ENCODE measurements at regions not wholly inside any gene's neighbourhood (a gene's known extent, or its start where the extent isn't known, plus 50 kb on each side); places are given as distances from the start of the nearest gene placed in this dataset.

DNA sequence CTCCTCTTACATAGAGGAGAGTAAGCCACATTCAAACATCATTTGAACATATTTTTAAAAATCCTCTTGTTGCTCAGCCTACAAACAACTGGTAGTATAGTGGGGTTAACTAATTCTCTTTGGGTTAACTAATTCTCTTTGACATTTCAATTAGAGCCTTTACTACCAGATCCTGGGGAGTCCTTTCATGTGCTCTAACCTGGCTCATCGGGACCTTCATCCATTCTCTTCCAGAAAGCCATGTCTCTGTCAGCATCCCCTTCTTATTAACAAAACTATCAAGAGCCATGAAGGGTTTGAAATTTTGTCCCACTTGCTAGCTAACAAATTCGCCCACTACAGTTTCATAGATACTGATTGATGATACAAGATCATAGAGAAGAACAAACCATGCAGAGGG, 349.8 kb upstream of the PABPC4L start:
- no peaks in the 10 kb centered on the region; the same call in none of the 2 replicates for H3K27me3 Mint-ChIP-seq (ENCODE audit: insufficient read depth)
- peaks cover 38% of the 10 kb centered on the region for H3K9me3 Mint-ChIP-seq
- DNase-seq = no peak
- H3K4me3 Mint-ChIP-seq = no peak overlapping the region
- peaks cover 17% of the 10 kb centered on the region; the same call in 1 of the 2 replicates for H3K4me1 Mint-ChIP-seq (ENCODE audit: low read depth)
- no peak overlapping the region for H3K27ac Mint-ChIP-seq
- peaks cover 35% of the 10 kb centered on the region for H3K36me3 Mint-ChIP-seq (ENCODE audit: low read depth)
- TF ChIP-seq, protein P1, sequence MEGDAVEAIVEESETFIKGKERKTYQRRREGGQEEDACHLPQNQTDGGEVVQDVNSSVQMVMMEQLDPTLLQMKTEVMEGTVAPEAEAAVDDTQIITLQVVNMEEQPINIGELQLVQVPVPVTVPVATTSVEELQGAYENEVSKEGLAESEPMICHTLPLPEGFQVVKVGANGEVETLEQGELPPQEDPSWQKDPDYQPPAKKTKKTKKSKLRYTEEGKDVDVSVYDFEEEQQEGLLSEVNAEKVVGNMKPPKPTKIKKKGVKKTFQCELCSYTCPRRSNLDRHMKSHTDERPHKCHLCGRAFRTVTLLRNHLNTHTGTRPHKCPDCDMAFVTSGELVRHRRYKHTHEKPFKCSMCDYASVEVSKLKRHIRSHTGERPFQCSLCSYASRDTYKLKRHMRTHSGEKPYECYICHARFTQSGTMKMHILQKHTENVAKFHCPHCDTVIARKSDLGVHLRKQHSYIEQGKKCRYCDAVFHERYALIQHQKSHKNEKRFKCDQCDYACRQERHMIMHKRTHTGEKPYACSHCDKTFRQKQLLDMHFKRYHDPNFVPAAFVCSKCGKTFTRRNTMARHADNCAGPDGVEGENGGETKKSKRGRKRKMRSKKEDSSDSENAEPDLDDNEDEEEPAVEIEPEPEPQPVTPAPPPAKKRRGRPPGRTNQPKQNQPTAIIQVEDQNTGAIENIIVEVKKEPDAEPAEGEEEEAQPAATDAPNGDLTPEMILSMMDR (IDR thresholded peaks at IDR 0.05) = no peak

DNA sequence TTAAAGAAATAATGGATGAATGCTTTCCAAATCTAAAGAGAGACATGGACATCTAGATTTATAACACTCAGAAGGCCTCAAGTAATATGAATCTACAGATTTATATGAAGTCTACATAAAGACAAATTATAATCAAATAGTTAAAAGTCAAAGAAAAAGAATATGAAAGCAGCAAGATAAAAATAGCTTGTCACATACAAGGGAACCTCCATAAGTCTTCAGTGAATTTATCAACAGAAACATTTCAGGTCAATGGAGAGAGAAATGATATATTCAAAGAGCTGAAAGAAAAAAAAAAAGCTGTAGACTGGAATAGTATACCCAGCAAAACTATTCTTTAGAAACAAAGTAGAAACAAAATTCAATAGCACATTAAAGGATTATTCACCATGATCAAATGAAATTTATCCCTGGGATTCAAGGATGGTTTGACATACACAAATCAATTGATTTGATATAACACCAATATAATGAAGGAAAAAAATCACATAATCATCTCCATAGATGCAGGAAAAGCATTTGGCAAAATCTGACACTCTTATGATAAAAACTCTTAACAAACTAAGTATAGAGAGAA, 346.6 kb upstream of the PABPC4L start:
- Mint-ChIP-seq H3K27me3 (ENCODE audit: insufficient read depth) (no peaks in the 10 kb centered on the region; the same call in none of the 2 replicates), H3K36me3 (ENCODE audit: low read depth) (peaks cover 38% of the 10 kb centered on the region), H3K4me3 (no peak overlapping the region), H3K9me3 (peaks cover 41% of the 10 kb centered on the region), H3K27ac (no peak overlapping the region), H3K4me1 (ENCODE audit: low read depth) (peaks cover 6% of the 10 kb centered on the region; the same call in 1 of the 2 replicates)
- TF ChIP-seq, protein P1 (IDR thresholded peaks at IDR 0.05) = no peak
- no peak for DNase-seq

DNA sequence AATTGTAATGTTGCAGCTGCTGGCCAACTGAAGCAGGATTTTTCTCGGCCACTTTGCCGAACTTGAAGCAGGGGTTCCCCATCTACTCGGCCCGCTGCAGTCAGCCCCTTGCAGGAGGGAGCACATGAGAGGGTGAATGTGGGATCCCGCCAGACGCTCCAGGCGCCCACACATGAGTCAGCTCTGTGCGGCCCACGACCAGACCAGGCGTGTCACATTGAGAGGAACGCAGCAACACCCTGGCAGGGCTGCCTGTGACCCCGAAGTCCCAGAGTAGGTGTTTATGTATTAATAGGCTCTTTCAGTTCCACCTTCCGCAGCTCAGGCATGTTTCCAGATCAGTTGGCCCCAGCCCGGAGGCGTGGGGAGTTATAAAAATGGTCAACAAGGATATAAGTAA, 344.7 kb upstream of the PABPC4L start:
- H3K4me3 Mint-ChIP-seq = no peak overlapping the region
- H3K36me3 Mint-ChIP-seq (ENCODE audit: low read depth) = peaks cover 32% of the 10 kb centered on the region
- no peaks in the 10 kb centered on the region; the same call in 1 of the 2 replicates for H3K27me3 Mint-ChIP-seq (ENCODE audit: insufficient read depth)
- H3K27ac Mint-ChIP-seq = no peak overlapping the region
- peaks cover 6% of the 10 kb centered on the region; the same call in 1 of the 2 replicates for H3K4me1 Mint-ChIP-seq (ENCODE audit: low read depth)
- DNase-seq = no peak
- TF ChIP-seq, protein P1 (IDR thresholded peaks at IDR 0.05) = no peak
- H3K9me3 Mint-ChIP-seq = peaks cover 36% of the 10 kb centered on the region

DNA sequence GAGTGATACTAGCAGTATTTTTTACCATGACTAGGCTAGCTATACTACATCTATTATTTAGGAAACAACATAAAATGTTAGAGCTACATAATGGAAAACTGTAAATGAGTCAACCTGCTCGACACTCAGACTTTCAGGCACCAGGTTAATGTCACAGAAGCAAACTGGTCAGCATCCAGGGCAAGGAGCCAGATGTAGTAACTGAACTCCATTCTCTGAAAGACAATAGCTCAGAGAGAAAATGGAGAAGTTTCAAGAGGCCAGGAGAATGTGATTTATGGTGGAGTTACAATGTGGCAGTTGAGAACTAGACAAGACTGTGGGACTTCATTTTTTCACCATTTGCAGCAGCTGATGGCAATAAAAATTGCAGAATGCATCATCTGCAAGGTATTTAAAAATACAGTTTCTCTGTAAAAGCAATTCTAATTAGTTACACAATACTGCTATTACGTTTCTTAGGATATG, 342.7 kb upstream of the PABPC4L start:
- H3K27me3 Mint-ChIP-seq (ENCODE audit: insufficient read depth) = no peaks in the 10 kb centered on the region; the same call in 1 of the 2 replicates
- H3K9me3 Mint-ChIP-seq = peaks cover 32% of the 10 kb centered on the region
- TF ChIP-seq, protein P1 (IDR thresholded peaks at IDR 0.05) = no peak
- H3K4me1 Mint-ChIP-seq (ENCODE audit: low read depth) = peaks cover 6% of the 10 kb centered on the region; the same call in 1 of the 2 replicates
- DNase-seq = peak; percentile 96
- peak overlapping the region; percentile 50; the same call in 1 of the 2 replicates for H3K4me3 Mint-ChIP-seq
- peak overlapping the region; percentile 88 for H3K27ac Mint-ChIP-seq
- peaks cover 31% of the 10 kb centered on the region for H3K36me3 Mint-ChIP-seq (ENCODE audit: low read depth)

DNA sequence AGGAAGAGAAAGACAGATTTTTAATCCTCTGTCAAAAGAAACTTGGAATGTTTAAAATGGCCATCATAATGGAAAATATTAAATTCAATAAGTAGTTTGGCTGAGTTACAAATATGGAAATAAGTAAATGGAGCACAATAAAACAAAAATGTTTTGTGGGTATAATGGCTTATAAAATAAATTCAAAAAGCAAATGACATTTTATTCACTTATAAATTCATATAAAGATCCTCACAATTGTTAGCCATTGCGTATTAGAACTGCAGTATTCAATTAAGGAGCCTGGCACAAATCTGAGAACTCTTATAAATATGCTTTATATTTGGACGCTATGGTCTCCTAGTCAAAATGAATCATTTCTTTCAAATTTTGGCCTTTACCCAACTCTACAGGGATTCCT, 339.0 kb upstream of the PABPC4L start:
- Mint-ChIP-seq H3K9me3 (peaks cover 4% of the 10 kb centered on the region; the same call in 1 of the 2 replicates), H3K36me3 (ENCODE audit: low read depth) (no peaks in the 10 kb centered on the region), H3K27ac (no peak overlapping the region), H3K4me3 (no peak overlapping the region), H3K27me3 (ENCODE audit: insufficient read depth) (no peaks in the 10 kb centered on the region), H3K4me1 (ENCODE audit: low read depth) (peaks cover 6% of the 10 kb centered on the region; the same call in 1 of the 2 replicates)
- no peak for DNase-seq
- TF ChIP-seq, protein P1 (IDR thresholded peaks at IDR 0.05) = no peak
